ENCODE measurements at regions not wholly inside any gene's neighbourhood (a gene's known extent, or its start where the extent isn't known, plus 50 kb on each side); places are given as distances from the start of the nearest gene placed in this dataset.
"Not testable (repeated sequence)": the region's sequence is repeated elsewhere in the genome, so short reads cannot be mapped to it uniquely, and the experiment has no call there.

DNA sequence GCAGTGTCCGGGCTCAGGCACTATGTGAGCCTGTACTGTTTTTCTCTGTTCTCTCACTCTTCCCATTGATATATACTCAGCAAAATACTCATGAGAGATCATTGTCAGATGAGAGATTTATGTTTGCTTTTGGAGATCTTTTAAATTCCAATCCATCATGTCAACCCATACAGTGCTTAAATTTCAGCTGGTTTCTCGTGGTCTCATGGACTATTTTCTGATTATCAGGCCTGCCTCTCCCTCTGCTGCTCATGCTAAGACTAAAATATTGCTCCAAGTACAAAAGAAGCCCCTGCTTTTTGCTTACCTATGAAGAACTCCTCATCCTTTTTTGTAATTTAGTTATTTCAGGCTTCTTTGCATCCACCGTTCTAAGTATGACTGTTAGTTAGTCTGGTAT lies 547.2 kb downstream of the KCNJ2 start:
- TF ChIP-seq, protein P1, sequence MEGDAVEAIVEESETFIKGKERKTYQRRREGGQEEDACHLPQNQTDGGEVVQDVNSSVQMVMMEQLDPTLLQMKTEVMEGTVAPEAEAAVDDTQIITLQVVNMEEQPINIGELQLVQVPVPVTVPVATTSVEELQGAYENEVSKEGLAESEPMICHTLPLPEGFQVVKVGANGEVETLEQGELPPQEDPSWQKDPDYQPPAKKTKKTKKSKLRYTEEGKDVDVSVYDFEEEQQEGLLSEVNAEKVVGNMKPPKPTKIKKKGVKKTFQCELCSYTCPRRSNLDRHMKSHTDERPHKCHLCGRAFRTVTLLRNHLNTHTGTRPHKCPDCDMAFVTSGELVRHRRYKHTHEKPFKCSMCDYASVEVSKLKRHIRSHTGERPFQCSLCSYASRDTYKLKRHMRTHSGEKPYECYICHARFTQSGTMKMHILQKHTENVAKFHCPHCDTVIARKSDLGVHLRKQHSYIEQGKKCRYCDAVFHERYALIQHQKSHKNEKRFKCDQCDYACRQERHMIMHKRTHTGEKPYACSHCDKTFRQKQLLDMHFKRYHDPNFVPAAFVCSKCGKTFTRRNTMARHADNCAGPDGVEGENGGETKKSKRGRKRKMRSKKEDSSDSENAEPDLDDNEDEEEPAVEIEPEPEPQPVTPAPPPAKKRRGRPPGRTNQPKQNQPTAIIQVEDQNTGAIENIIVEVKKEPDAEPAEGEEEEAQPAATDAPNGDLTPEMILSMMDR (IDR thresholded peaks at IDR 0.05; ENCODE audit: low read depth, low read length, missing control alignments), result no peak
- DNase-seq (ENCODE audit: low read depth), result no peak
- no peak overlapping the region for H3K4me3 ChIP-seq (ENCODE audit: low read depth, low read length)
- in situ Hi-C loops (cut with HindIII; ENCODE audit: low sequenced_read_pairs), result no loop called here

DNA sequence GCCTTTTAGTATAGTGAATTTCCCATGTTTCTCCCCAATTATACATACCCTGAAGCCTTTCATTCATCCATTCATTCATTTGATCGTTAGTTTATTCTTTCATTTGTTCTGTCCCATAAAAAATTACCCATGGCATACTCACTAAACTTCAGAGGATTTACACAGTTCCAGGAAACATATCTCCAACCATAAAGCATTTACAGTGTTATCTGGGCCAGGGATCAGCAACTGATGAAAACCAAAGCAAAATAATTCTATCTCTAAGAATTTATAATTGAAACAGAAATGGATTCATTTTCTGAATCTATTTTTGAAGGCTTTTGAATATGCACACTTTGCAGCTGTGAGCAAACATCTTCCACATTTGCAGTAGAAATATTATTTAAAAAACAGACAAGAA lies 547.7 kb downstream of the KCNJ2 start:
- in situ Hi-C loops (cut with HindIII; ENCODE audit: low sequenced_read_pairs), result no loop called here
- H3K4me3 ChIP-seq (ENCODE audit: low read depth, low read length), result no peak overlapping the region
- TF ChIP-seq, protein P1 (IDR thresholded peaks at IDR 0.05; ENCODE audit: low read depth, low read length, missing control alignments), result no peak
- DNase-seq (ENCODE audit: low read depth), result no peak

DNA sequence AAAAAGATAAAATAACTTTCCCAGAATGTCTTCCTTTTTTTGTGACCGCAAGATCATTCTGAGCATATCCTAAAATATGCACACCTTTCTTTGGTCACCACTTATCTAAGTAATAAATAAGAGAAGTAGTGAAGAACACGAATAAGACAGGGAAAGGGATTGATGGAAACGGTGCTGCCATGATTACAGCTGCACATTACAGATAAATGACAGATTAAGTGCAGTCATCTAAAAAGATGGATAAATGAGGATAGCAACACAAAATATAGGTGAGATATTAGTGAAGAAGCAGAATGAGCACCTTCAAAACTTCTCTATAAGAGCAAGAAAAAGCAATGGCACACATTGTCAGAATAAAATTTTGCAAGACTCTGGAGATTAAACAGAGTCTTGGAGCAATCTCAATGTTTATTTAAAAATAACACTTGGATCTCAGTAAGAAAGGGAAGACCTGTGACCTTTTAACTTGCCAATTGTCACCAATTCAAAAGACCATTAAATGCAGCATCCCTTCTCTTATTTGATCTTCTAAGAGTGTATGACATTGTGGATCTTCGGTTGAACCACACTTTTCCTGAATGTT lies 567.1 kb downstream of the KCNJ2 start:
- H3K4me3 ChIP-seq (ENCODE audit: low read depth, low read length), result no peak overlapping the region
- DNase-seq (ENCODE audit: low read depth), result no peak
- in situ Hi-C loops (cut with HindIII; ENCODE audit: low sequenced_read_pairs), result no loop called here
- TF ChIP-seq, protein P1 (IDR thresholded peaks at IDR 0.05; ENCODE audit: low read depth, low read length, missing control alignments), result no peak

DNA sequence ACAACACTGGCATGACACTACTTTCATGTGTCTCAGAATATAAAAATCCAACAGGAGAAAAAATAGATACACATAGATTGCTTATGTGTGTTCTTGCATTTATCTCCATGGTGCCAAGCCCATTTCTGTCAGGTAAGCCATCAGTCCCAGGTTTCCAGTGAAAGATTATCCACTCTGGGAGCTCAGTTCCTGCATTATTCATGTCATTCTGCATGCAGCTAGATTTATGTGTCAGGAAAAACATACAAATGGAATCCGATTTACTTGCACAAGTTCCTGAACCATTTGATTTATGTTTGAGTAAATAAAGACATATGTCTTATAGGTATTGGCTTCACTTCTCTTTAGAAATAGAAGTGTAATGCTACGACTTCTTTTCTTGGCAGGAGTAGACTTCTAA lies 569.7 kb downstream of the KCNJ2 start:
- no peak for DNase-seq (ENCODE audit: low read depth)
- in situ Hi-C loops (cut with HindIII; ENCODE audit: low sequenced_read_pairs), result no loop called here
- H3K4me3 ChIP-seq (ENCODE audit: low read depth, low read length), result no peak overlapping the region
- TF ChIP-seq, protein P1 (IDR thresholded peaks at IDR 0.05; ENCODE audit: low read depth, low read length, missing control alignments), result no peak

DNA sequence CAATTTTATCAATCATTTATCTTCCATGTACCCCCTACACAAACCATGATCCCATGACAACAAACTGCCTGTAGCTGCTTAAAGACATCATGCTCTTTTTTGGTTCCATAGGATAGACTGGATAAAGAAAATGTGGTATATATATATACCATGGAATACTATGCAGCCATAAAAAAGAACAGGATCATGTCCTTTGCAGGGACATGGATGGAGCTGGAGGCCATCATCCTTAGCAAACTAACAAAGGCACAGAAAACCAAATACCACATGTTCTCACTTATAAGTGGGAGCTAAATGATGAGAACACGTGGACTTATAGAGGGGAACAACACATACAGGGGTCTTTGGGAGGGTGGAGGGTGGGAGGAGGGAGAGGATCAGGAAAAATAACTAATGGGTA lies 577.2 kb downstream of the KCNJ2 start:
- in situ Hi-C loops (cut with HindIII; ENCODE audit: low sequenced_read_pairs); H3K4me3 ChIP-seq (ENCODE audit: low read depth, low read length); DNase-seq (ENCODE audit: low read depth): not testable (repeated sequence)

DNA sequence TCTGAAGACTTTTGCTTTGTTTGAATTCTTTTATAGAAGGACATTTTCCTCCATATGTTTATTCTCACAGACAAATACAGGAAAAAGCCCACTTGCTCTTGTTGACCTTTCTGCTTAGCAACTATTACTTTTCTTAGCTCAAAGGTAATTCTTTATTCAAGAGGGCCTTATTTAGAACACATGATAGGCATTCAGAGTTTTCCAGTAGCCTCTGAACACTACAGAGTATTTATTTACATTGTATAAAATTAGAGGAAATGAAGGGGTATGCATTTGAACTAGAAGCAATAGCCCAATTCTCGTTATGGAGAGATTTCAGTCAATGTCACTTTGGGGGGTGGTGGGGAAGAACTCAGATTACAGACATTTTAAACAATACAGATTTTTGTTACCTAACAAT lies 581.7 kb downstream of the KCNJ2 start:
- H3K4me3 ChIP-seq (ENCODE audit: low read depth, low read length), result no peak overlapping the region
- TF ChIP-seq, protein P1 (IDR thresholded peaks at IDR 0.05; ENCODE audit: low read depth, low read length, missing control alignments), result no peak
- in situ Hi-C loops (cut with HindIII; ENCODE audit: low sequenced_read_pairs), result loop anchor here (25.0 kb wide), 2 partner anchors 686 to 1786 kb away; no protein-coding TSS in a partner anchor

DNA sequence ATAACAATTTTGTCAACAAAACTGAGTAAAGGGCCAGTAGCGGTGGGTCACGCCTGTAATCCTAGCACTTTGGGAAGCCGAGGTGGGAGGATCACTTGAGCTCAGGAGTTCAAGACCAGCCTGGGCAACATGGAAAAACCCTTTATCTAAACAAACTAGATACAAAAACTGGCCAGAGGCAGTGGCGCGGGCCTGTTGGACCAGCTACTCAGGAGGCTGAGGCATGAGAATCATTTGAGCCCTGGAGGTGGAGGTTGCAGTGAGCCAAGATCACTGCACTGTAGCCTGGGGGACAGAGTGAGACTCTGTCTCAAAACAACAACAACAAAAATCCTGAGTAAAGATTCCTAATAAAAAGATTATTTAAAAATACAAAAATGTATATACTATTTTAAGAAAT lies 583.1 kb downstream of the KCNJ2 start:
- H3K4me3 ChIP-seq (ENCODE audit: low read depth, low read length); DNase-seq (ENCODE audit: low read depth): not testable (repeated sequence)
- in situ Hi-C loops (cut with HindIII; ENCODE audit: low sequenced_read_pairs), result loop anchor here (25.0 kb wide), 2 partner anchors 685 to 1785 kb away; no protein-coding TSS in a partner anchor

More for the DNA sequence above, 581.7 kb downstream of the KCNJ2 start:
- no peak for DNase-seq (ENCODE audit: low read depth)

Measured in astrocyte of the cerebellum (primary cell).